Endothelial cell of umbilical vein (primary cell): ENCODE measurements at regions not wholly inside any gene's neighbourhood (a gene's known extent, or its start where the extent isn't known, plus 50 kb on each side); places are given as distances from the start of the nearest gene placed in this dataset.

ENCODE experiments used
- BruUV-seq: library from RNA; stranded (reverse); fragments of 400-500 nt; replicated peaks from 2 replicates; lab custom pipeline; 2021; lab: Mats Ljungman, UMichigan
- CTCF ChIA-PET: fragments of 300-600, 350-600 bp; sonication (Branson Sonifier 250); formaldehyde crosslinking; loops from one replicate; lab custom pipeline; 2021; ENCODE audit warnings: antibody characterized with exemption, inconsistent platforms; lab: Charles Lee
- POLR2A ChIA-PET: fragments of 300-600, 350-600 bp; sonication (Branson Sonifier 250); formaldehyde crosslinking; loops from one replicate; lab custom pipeline; 2021; ENCODE audit warnings: antibody characterized with exemption, inconsistent platforms; lab: Charles Lee
- DNase-seq: peaks from one replicate; pipeline ENCODE4 v3.0.0-alpha.2; 2011; ENCODE audit warnings: low read depth, low spot score
- FAIRE-seq: peaks from 2 replicates; lab custom pipeline; 2011; peaks lifted over from hg19 to GRCh38; lab: Jason Lieb, UNC
- H2AFZ ChIP-seq: 2 replicates; pipeline ENCODE4 v1.6.0; 2012; ENCODE audit warnings: low read depth, low read length, control low read depth, inconsistent platforms
- H3K27ac ChIP-seq: 2 replicates; pipeline ENCODE4 v1.5.1; 2011; ENCODE audit warnings: low read depth, mild to moderate bottlenecking, control low read depth, low read length, moderate library complexity; ENCODE audit not compliant: insufficient read depth
- H3K27me3 ChIP-seq, 2 experiments: 2 replicates each; pipeline versions ENCODE4 v1.6.0 to v1.6.1; 2011; ENCODE audit warnings: low read length in 2 of 2, mixed read lengths in 1 of 2; ENCODE audit not compliant: control insufficient read depth in 2 of 2, insufficient read depth in 2 of 2
- H3K36me3 ChIP-seq, 2 experiments: 2 replicates in 1 of 2; 3 replicates in 1 of 2; pipeline ENCODE4 v1.5.1; 2011; ENCODE audit warnings: low read length in 2 of 2, mild to moderate bottlenecking in 1 of 2, moderate library complexity in 1 of 2; ENCODE audit not compliant: control insufficient read depth in 2 of 2, insufficient read depth in 2 of 2; ENCODE audit errors: extremely low read depth in 1 of 2
- H3K4me1 ChIP-seq: 3 replicates; pipeline ENCODE4 v1.5.1; 2011; ENCODE audit warnings: mild to moderate bottlenecking, low read length; ENCODE audit not compliant: control insufficient read depth, insufficient read depth; ENCODE audit errors: extremely low read depth
- H3K4me2 ChIP-seq: 2 replicates; pipeline ENCODE4 v1.6.1; 2011; ENCODE audit warnings: low read length, control low read depth, mixed read lengths; ENCODE audit not compliant: insufficient read depth
- H3K4me3 ChIP-seq, 3 experiments: fragments of 200-600 bp in 1 of 3; sonication (generic), shearing (Covaris generic) in 1 of 3; replicated peaks in 1 of 3; 2 replicates each; pipeline ENCODE4 v1.5.1; 2011 to 2016; ENCODE audit warnings: control low read depth in 3 of 3, low read length in 3 of 3, mild to moderate bottlenecking in 2 of 3, inconsistent platforms in 1 of 3, low read depth in 1 of 3, moderate library complexity in 1 of 3; ENCODE audit not compliant: insufficient read depth in 1 of 3
- H3K79me2 ChIP-seq: 2 replicates; pipeline ENCODE4 v1.6.0; 2012; ENCODE audit warnings: low read length, inconsistent platforms; ENCODE audit not compliant: control insufficient read depth, insufficient read depth
- H3K9ac ChIP-seq: replicated peaks from 2 replicates; pipeline ENCODE3; 2011; ENCODE audit warnings: low read length, control low read depth; ENCODE audit not compliant: insufficient read depth; ENCODE audit errors: extremely low read depth
- H3K9me1 ChIP-seq: replicated peaks from 3 replicates; pipeline ENCODE4 v1.6.0; 2011; ENCODE audit warnings: mild to moderate bottlenecking, low read length; ENCODE audit not compliant: control insufficient read depth, insufficient read depth; ENCODE audit errors: extremely low read depth
- H3K9me3 ChIP-seq: replicated peaks from 2 replicates; pipeline ENCODE4 v1.5.1; 2012; ENCODE audit warnings: low read length, inconsistent platforms; ENCODE audit not compliant: control insufficient read depth, insufficient read depth
- H4K20me1 ChIP-seq: replicated peaks from 2 replicates; pipeline ENCODE3; 2011; ENCODE audit warnings: mild to moderate bottlenecking, low read length; ENCODE audit not compliant: control insufficient read depth, insufficient read depth; ENCODE audit errors: extremely low read depth
- EZH2 ChIP-seq: IDR thresholded peaks from 2 replicates; pipeline ENCODE4 v1.6.1; 2012; ENCODE audit warnings: borderline replicate concordance, low read depth, mild to moderate bottlenecking, moderate library complexity, low read length, inconsistent platforms; ENCODE audit not compliant: severe bottlenecking
- FOS ChIP-seq: IDR thresholded peaks from 2 replicates; pipeline ENCODE4 v1.6.1; 2011; ENCODE audit warnings: mild to moderate bottlenecking, low read length, moderate library complexity, borderline replicate concordance; ENCODE audit not compliant: insufficient read depth
- GATA2 ChIP-seq: IDR thresholded peaks from 2 replicates; pipeline ENCODE4 v1.7.0; 2011; ENCODE audit warnings: low read depth, mild to moderate bottlenecking, moderate library complexity, mixed read lengths, low read length; ENCODE audit not compliant: insufficient read length, insufficient read depth
- MAX ChIP-seq: IDR thresholded peaks from 2 replicates; pipeline ENCODE4 v1.6.1; 2011; ENCODE audit not compliant: insufficient read depth, insufficient read length
- MYC ChIP-seq: IDR thresholded peaks from one replicate; pipeline ENCODE4 v1.6.1; 2011; ENCODE audit warnings: mild to moderate bottlenecking, low read depth, low read length
- POLR2A ChIP-seq: IDR thresholded peaks from 2 replicates; pipeline ENCODE4 v1.6.1; 2012; ENCODE audit warnings: low read depth, mild to moderate bottlenecking, control low read depth, low read length
- POLR2AphosphoS5 ChIP-seq: IDR thresholded peaks from 2 replicates; pipeline ENCODE4 v1.6.1; 2012; ENCODE audit warnings: low read depth, mild to moderate bottlenecking, control low read depth, low read length, moderate library complexity; ENCODE audit not compliant: insufficient read depth
- dilution Hi-C: fragments of 300-500 bp; cut with MboI; formaldehyde crosslinking; loops from one replicate; pipeline ENCODE4 v1.15.0; 2019; ENCODE audit warnings: low sequenced_read_pairs; ENCODE audit not compliant: extremely low pct_ligation_motif_present
- intact Hi-C: fragments of 100-400 bp; cut with micrococcal nuclease; formaldehyde crosslinking; loops from one replicate; pipeline ENCODE4 v1.10.0; 2022
- TF ChIP-seq, protein P1 (sequence below), 2 donors: IDR thresholded peaks; 1 replicate in 1 of 2; 2 replicates in 1 of 2; pipeline ENCODE4 v1.5.1; 2011; ENCODE audit warnings: low read length in 2 of 2, mild to moderate bottlenecking in 2 of 2, moderate library complexity in 2 of 2, control low read depth in 1 of 2, inconsistent platforms in 1 of 2, low read depth in 1 of 2; ENCODE audit not compliant: insufficient read depth in 1 of 2; ENCODE audit errors: extremely low read depth in 1 of 2

- no TSS peak for BruUV-seq
- no peaks in the 10 kb centered on the region for H3K9me3 ChIP-seq
- intact Hi-C loops = no loop called here
- POLR2A ChIA-PET = no interaction called here
- no peaks in the 10 kb centered on the region for H4K20me1 ChIP-seq
- CTCF ChIA-PET = interaction anchor here (0.7 to 1.8 kb wide), 5 partner anchors 10 to 117 kb away, joined by 3 to 6 read pairs (median 4); no protein-coding TSS in a partner anchor
- no peak for TF ChIP-seq MYC
- peak; percentile 5 for TF ChIP-seq GATA2
- TF ChIP-seq FOS = peak; percentile 11
- no peak for TF ChIP-seq POLR2A
- TF ChIP-seq, protein P1, sequence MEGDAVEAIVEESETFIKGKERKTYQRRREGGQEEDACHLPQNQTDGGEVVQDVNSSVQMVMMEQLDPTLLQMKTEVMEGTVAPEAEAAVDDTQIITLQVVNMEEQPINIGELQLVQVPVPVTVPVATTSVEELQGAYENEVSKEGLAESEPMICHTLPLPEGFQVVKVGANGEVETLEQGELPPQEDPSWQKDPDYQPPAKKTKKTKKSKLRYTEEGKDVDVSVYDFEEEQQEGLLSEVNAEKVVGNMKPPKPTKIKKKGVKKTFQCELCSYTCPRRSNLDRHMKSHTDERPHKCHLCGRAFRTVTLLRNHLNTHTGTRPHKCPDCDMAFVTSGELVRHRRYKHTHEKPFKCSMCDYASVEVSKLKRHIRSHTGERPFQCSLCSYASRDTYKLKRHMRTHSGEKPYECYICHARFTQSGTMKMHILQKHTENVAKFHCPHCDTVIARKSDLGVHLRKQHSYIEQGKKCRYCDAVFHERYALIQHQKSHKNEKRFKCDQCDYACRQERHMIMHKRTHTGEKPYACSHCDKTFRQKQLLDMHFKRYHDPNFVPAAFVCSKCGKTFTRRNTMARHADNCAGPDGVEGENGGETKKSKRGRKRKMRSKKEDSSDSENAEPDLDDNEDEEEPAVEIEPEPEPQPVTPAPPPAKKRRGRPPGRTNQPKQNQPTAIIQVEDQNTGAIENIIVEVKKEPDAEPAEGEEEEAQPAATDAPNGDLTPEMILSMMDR (IDR thresholded peaks at IDR 0.05; ENCODE audit: extremely low read depth in 1 of 2, insufficient read depth in 1 of 2, low read depth in 1 of 2, low read length in 2 of 2) = no peak
- no peak for TF ChIP-seq POLR2AphosphoS5
- TF ChIP-seq EZH2 = no peak
- TF ChIP-seq MAX = no peak
- H3K9me1 ChIP-seq = no peaks in the 10 kb centered on the region
- no peak overlapping the region for H3K4me3 ChIP-seq
- dilution Hi-C loops = no loop called here
- H3K36me3 ChIP-seq = no peaks in the 10 kb centered on the region
- H3K4me2 ChIP-seq = peak overlapping the region; percentile 29
- peaks cover 6% of the 10 kb centered on the region for H3K4me1 ChIP-seq
- no peaks in the 10 kb centered on the region for H3K27me3 ChIP-seq
- FAIRE-seq = no peak
- H3K27ac ChIP-seq = no peak overlapping the region
- no peak overlapping the region for H2AFZ ChIP-seq
- no peaks in the 10 kb centered on the region for H3K79me2 ChIP-seq
- DNase-seq = peak; percentile 60
- no peak overlapping the region for H3K9ac ChIP-seq
Observed at GRCh38 chr20:7817286-7817685, 123.0 kb downstream of the HAO1 start.
